ENCODE measurements at regions not wholly inside any gene's neighbourhood (a gene's known extent, or its start where the extent isn't known, plus 50 kb on each side); places are given as distances from the start of the nearest gene placed in this dataset.
"Not testable (repeated sequence)": the region's sequence is repeated elsewhere in the genome, so short reads cannot be mapped to it uniquely, and the experiment has no call there.

GRCh38 chr2:49661809-49662208 is 507.5 kb upstream of the FSHR start:
- no peak for DNase-seq

GRCh38 chr2:49656853-49657252 is 502.5 kb upstream of the FSHR start:
- no peak for DNase-seq

- no peak for DNase-seq
Observed at GRCh38 chr2:49643149-49643548, 488.8 kb upstream of the FSHR start.

GRCh38 chr2:49640630-49641029 is 486.3 kb upstream of the FSHR start:
- DNase-seq = no peak

GRCh38 chr2:49621016-49621415 is 466.7 kb upstream of the FSHR start:
- DNase-seq = no peak

GRCh38 chr2:49619804-49620203 is 465.5 kb upstream of the FSHR start:
- DNase-seq = peak; percentile 1 to 4

GRCh38 chr2:49618491-49618890 is 464.2 kb upstream of the FSHR start:
- no peak for DNase-seq

GRCh38 chr2:49616800-49617199 is 462.5 kb upstream of the FSHR start:
- DNase-seq = peak; percentile 10 to 29

GRCh38 chr2:49611796-49612195 is 457.5 kb upstream of the FSHR start:
- not testable (repeated sequence) for DNase-seq

GRCh38 chr2:49600524-49600923 is 446.2 kb upstream of the FSHR start:
- no peak for DNase-seq

GRCh38 chr2:49598231-49598630 is 443.9 kb upstream of the FSHR start:
- no peak for DNase-seq

GRCh38 chr2:49585921-49586320 is 431.6 kb upstream of the FSHR start:
- DNase-seq = no peak

- DNase-seq = no peak
Observed at GRCh38 chr2:49582946-49583345, 428.6 kb upstream of the FSHR start.

- no peak for DNase-seq
Observed at GRCh38 chr2:49577041-49577440, 422.7 kb upstream of the FSHR start.

GRCh38 chr2:49569176-49569575 is 414.9 kb upstream of the FSHR start:
- no peak for DNase-seq

- DNase-seq = no peak
Observed at GRCh38 chr2:49567811-49568600, 413.7 kb upstream of the FSHR start.

GRCh38 chr2:49567021-49567420 is 412.7 kb upstream of the FSHR start:
- no peak for DNase-seq

- DNase-seq = no peak
Observed at GRCh38 chr2:49553658-49554057, 399.3 kb upstream of the FSHR start.

GRCh38 chr2:49532702-49533101 is 378.4 kb upstream of the FSHR start:
- no peak for DNase-seq

- DNase-seq = no peak
Observed at GRCh38 chr2:49515996-49516782, 361.9 kb upstream of the FSHR start.

- no peak for DNase-seq
Observed at GRCh38 chr2:49514201-49514600, 359.9 kb upstream of the FSHR start.

GRCh38 chr2:49490710-49491109 is 336.4 kb upstream of the FSHR start:
- peak; percentile 6 to 53 for DNase-seq

GRCh38 chr2:49487139-49487538 is 332.8 kb upstream of the FSHR start:
- DNase-seq = no peak

- no peak for DNase-seq
Observed at GRCh38 chr2:49480520-49480919, 326.2 kb upstream of the FSHR start.

Measured in SHP77 (cell line).